ENCODE measurements at regions not wholly inside any gene's neighbourhood (a gene's known extent, or its start where the extent isn't known, plus 50 kb on each side); places are given as distances from the start of the nearest gene placed in this dataset.

DNA sequence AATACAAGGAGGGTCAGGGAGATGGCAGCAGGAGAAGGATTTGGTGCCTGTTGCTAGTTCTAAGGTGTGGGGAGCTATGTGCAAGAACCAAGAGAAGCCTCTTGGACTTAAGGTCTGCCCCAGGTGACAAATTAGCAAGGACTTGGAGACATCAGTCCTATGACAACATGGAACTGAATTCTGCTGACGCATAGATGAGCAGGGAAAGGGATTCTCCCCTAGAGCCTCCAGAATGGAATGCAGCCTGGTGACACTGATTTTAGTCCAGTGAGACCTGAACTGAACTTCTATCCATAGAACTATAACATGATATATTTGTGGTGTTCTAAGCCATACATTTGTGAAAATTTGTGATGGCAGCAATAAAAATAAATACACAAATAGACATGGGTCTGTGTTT is 215.6 kb downstream of the ESM1 start:
- no peak for DNase-seq (ENCODE audit: low spot score)

GRCh38 chr5:54769072-54769471 is 216.3 kb downstream of the ESM1 start:
- no peak for DNase-seq (ENCODE audit: low spot score)

DNA sequence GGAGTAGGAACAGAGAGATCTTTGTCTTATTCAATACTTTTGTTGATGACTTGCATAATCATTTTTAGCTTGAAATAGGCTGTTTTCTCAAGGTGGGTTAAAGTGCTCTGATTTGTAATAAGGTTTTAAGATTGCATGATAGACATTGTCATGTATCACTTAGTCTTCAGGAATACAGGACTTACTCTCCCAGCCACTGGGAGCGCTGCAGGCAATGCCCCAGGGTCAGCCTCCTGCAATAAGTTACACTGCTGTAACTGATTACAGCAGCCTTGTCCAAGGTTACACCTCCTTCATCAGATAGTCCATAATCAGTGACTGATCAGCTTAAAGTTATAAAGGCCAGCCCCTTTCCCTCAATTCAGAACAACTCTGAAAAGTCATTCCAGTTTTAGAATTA is 218.6 kb downstream of the ESM1 start:
- DNase-seq (ENCODE audit: low spot score), result no peak

- no peak for DNase-seq (ENCODE audit: low spot score)
Measured at GRCh38 chr5:54765165-54766028, 220.0 kb downstream of the ESM1 start.

GRCh38 chr5:54764102-54765090 is 221.0 kb downstream of the ESM1 start:
- no peak for DNase-seq (ENCODE audit: low spot score)

DNA sequence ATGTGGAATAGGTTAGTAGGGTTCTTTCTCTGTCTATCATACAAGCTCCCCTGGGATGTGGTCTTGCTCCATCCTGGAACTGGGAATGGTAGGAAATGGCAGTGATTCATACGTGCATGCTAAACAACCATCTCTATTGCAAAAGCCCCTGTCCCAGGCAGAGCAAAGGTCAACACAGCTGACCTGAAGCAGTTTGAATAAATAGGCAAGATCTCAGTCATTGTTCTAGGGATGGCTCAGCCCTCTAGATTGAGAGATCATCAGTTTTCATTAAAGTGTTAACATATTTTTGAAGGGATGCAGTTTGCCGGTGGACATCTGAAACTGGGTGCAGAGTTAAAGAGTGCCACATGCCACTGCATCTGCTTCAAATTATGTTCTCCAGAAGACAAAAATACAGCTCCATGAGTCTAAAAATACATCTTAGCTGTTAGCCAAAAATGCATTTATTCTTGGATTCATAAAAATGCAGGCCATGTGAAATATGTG is 224.1 kb downstream of the ESM1 start:
- no peak for DNase-seq (ENCODE audit: low spot score)

- no peak for DNase-seq (ENCODE audit: low spot score)
Measured at GRCh38 chr5:54760182-54760935, 225.0 kb downstream of the ESM1 start.

DNA sequence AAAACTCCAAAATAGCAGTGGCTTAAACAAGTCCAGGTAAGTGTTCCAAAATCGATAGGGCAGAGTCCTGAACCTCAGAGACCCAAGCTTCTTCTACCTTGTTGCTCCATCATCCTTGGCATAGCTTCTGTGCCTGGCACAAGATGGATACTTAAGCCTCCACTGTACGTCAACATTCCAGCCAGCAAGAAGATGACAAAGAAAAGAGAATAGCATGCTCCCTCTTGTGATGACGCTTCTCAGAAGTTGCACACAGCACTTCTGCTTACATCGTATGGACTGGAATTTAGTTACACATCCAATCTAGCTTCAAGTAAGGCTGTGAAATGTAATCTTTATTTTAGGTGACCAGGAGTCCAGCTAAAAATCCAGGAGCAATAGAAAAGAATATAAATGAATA is 227.4 kb downstream of the ESM1 start:
- peak; percentile 22 for DNase-seq (ENCODE audit: low spot score)

DNA sequence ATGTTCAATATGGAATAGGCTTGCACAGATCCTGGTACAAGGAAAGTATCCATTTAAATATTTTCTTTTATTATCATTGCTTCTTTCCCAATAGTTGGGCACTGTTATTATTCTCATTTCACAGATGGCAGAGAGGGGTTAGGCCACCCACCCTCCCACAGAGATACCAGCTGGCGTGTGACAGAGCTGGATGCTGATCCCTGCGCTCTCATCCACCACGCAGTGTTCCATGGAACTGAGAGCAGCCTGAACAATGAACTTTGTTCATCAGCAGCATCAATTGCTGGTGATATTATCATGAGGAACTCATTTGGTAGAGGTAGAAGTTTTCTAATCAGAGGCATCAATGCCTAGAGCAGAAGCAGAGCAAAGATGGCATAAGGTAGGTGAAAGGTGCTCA is 227.9 kb downstream of the ESM1 start:
- peak; percentile 41 for DNase-seq (ENCODE audit: low spot score)

- DNase-seq (ENCODE audit: low spot score), result no peak
Measured at GRCh38 chr5:54756796-54757402, 228.5 kb downstream of the ESM1 start.

- DNase-seq (ENCODE audit: low spot score), result no peak
Measured at GRCh38 chr5:54756301-54756700, 229.1 kb downstream of the ESM1 start.

DNA sequence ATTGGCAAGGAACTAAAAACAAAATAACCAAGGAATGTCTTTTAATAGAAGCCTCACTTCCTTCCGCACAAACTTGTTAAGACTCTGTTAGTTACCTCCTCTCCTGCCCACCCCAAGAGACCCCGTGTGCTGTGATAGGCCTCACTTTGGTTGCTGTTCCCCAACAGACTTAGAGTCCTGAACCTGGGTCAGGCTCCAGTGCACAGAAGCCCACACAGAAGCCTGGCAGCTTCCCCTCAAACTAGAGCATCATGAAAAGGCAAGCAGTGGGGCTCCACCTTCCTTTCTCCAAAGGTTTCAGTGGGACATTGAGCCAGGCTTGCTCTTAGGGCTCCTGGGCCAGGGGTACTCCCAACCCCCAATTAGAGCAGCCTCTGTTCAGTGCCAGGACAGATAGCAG is 230.5 kb downstream of the ESM1 start:
- DNase-seq (ENCODE audit: low spot score), result no peak

- no peak for DNase-seq (ENCODE audit: low spot score)
Measured at GRCh38 chr5:54754420-54754819, 231.0 kb downstream of the ESM1 start.

GRCh38 chr5:54753753-54754152 is 231.6 kb downstream of the ESM1 start:
- no peak for DNase-seq (ENCODE audit: low spot score)

DNA sequence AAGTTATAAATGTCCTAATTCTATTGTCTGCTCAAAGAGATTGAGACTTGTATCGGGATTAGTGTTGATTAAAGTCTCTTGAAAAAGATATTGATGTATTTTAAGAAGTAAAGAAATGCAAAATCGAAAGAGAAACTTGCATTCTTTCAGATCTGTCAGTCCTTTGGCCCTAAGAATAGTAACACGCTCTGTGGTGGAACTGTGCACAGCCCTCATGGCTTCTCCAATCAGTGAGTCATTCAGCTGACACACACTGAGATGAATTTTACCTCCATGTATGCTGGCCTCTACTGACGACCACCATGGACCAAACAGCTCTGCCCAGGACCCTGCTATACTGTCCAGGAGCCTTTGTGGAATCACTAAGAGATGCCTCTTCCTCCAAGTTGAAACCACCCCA is 232.4 kb downstream of the ESM1 start:
- no peak for DNase-seq (ENCODE audit: low spot score)

DNA sequence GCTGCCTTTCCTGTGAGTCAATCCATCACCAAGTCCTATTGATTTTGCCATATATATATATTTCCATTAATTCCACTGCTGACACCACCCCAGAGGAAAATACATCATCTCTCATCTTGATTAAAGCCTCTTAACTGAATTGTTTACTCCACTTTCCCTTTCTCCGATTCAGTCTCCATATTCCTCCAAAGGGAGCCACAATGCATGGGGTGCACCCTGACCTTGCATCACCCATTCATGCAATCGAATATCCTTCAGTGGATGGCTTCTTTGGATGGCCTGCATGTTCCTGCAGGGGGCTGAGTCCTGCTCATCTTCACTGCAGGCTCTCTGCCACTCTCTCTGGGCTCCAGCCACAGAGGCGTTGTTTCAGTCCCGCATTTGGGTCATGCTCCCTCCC is 231.0 kb downstream of the SNX18 start:
- no peak for DNase-seq (ENCODE audit: low spot score)

- no peak for DNase-seq (ENCODE audit: low spot score)
Measured at GRCh38 chr5:54746777-54747398, 229.3 kb downstream of the SNX18 start.

DNA sequence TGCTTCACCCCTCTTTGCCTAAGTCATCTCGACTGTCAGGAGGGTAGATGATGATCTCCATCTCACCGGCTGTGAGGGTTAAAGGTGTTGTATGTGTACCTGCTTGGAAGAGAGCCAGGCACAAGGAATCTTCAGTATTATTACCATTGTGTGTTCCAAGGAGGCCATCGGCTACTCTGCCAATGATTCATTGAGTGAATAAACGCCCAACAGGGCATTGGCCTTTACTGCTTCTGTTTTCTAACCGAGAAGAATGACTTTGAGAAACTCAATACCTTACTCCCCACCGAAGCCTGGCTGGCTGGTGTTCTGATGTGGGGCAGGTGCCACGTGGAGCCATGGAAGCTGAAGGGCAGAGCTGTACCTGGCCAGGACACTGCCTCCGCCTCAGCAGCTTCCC is 228.8 kb downstream of the SNX18 start:
- no peak for DNase-seq (ENCODE audit: low spot score)

- DNase-seq (ENCODE audit: low spot score), result no peak
Measured at GRCh38 chr5:54745599-54745998, 228.0 kb downstream of the SNX18 start.

DNA sequence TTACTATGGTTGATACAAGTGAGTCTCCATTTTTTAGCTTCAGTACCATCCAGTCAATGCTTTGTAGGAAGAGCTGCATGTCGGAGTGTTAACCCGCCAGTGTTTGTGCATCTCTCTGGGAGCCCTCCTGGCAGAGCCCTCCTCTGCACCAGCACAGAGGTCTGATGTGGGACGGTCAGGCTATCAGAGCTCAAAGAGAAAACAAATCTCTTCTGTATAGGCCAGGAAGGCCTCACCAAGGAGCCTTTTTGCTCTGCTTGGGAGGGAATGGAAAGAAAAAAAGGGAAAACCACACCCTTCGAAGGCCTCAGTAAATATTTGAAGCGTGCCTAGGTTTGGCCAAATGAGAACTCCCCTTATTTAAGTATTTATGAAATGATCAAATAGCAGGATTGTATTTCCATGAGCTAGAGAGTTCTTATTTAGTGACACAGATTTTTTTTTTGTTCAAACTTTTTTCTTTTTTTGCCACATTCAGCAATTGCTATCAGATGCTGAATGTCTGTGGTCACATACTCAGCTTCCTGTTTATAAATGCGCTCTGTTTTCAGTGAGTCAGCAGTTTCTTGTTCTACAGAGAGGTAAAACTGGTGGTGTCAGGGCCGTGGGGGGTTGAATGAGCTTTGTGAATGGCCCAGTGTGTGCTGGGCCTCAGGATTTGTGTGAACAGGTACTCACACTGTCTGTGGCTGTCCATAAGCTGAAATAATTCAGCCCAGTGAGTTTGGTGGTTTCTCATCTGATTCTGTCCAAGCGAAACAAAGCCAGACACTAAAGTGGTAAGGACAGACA is 226.6 kb downstream of the SNX18 start:
- peak; percentile 42 for DNase-seq (ENCODE audit: low spot score)
